GM12872 (cell line): ENCODE measurements at regions not wholly inside any gene's neighbourhood (a gene's known extent, or its start where the extent isn't known, plus 50 kb on each side); places are given as distances from the start of the nearest gene placed in this dataset.

ENCODE experiments used
- TF ChIP-seq, protein P1 (sequence below): IDR thresholded peaks from 3 replicates; pipeline ENCODE4 v1.5.1; 2011; ENCODE audit warnings: low read depth, mild to moderate bottlenecking, low read length, moderate library complexity; ENCODE audit not compliant: insufficient read depth

DNA sequence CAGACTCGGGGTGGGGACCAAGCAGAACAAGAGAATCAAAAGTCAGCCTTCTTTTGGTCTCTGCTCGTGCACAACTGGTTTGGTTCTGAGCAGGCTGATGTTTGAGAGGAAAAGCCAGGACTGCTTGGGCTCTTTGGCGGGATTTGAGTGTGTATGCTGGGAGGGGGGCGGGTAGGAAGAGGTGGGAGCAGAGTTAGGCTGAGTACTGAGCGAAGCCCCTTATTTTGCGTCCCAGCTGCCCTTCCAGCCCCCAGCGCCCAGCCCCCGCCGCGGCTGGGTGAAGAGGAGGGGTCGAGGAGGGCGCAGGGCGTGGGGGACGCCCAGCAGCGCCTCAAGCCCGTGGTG is 153.5 kb upstream of the GOLIM4 start:
- TF ChIP-seq, protein P1, sequence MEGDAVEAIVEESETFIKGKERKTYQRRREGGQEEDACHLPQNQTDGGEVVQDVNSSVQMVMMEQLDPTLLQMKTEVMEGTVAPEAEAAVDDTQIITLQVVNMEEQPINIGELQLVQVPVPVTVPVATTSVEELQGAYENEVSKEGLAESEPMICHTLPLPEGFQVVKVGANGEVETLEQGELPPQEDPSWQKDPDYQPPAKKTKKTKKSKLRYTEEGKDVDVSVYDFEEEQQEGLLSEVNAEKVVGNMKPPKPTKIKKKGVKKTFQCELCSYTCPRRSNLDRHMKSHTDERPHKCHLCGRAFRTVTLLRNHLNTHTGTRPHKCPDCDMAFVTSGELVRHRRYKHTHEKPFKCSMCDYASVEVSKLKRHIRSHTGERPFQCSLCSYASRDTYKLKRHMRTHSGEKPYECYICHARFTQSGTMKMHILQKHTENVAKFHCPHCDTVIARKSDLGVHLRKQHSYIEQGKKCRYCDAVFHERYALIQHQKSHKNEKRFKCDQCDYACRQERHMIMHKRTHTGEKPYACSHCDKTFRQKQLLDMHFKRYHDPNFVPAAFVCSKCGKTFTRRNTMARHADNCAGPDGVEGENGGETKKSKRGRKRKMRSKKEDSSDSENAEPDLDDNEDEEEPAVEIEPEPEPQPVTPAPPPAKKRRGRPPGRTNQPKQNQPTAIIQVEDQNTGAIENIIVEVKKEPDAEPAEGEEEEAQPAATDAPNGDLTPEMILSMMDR = no peak

DNA sequence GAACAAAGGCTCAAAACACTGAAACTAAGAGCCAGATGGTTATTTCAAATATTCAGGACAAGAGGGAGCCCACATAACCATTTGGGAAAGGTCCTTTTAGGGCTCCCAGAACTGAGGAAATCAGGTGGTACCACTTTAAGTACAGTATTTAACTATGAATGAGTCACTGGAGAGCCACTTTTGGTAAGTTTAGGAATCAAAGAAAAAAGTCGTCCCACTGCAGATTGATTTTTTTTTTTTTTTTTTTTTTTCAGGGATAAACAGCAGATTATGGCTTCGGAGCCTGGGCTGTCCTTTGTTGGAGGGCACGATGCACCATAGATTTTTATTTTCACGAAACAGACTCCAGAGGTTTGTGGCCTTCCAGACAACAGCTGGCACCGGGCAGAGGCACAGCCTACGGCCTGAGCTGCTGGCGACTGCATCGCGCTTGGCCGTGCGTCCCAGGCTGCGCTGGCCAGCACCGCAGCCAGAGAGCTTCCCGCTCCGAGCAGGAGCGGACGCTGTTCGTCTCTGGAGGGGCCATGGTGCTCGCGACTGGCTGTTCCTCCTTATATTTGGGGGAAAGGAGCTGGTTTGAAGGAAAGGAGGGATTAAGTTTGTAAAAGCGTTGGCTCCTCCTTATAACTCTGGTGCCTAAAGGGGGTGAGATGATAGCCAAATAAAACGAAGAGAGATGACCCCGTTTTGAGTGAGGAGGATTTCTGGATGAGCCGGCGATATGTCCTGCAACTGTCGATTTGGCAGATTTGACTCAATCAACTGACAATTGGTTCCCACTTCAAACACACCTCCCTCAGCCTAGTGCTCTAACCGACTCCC is 152.9 kb upstream of the GOLIM4 start:
- TF ChIP-seq, protein P1 = no peak

DNA sequence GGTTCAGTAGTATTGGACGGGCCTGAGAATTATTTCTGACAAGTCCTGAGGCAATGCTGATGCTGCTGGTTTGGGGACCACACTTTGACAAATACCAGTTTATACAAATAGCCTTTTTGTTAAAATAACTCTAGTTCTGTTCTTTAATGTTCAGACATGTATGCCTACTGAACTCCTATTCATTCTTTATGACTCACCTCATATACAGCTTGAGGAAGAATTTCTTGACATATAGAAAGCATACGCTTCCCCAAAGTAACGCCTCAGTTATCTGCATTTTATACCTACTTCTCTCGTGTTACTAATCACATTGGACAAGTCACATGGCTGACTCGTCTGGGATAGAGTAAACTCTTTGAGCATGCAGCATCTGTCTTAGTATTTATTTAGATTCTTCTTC is 145.4 kb upstream of the GOLIM4 start:
- TF ChIP-seq, protein P1 = no peak

- TF ChIP-seq, protein P1 = no peak
Measured at GRCh38 chr3:168239287-168239686, 143.6 kb upstream of the GOLIM4 start.

DNA sequence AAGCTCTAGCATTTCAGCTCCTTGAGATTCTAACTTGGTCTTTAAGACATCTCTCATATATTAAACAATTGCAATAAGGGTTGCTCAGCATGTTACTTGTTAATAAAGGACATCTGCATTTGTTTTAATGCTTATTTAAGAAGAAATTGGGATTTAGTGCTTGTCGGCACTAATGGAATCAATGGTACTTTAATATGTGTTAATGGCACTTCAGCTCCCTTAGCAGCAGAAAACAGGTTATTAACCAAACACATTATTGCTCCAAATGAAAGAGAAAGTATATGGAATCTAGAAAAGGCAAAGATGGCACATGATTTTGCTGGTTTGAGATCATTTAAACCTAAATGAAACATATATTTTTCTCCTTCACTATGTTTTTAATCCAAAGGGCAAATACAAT is 137.3 kb upstream of the GOLIM4 start:
- TF ChIP-seq, protein P1 = no peak

- TF ChIP-seq, protein P1 = no peak
Measured at GRCh38 chr3:168223085-168223484, 127.4 kb upstream of the GOLIM4 start.

DNA sequence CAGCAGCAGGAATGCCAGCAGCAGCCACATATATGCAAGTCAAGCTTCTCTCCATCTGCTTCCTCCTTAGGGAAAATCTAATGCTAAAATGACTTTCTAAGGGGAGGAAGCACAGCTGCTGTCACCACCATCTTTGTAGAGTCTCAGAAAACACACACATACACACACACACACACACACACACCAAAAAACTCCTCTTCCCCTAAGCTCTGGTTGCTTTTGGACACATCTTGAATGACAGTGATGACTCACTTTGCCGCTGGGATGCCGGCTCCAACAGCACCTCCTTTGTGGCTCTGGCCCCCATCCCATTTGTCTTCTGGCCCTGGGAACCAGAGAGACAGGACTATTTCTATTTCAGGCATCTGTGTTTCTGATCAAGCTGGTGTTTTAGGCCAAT is 124.8 kb upstream of the GOLIM4 start:
- TF ChIP-seq, protein P1 = no peak
